ENCODE measurements at regions not wholly inside any gene's neighbourhood (a gene's known extent, or its start where the extent isn't known, plus 50 kb on each side); places are given as distances from the start of the nearest gene placed in this dataset.

DNA sequence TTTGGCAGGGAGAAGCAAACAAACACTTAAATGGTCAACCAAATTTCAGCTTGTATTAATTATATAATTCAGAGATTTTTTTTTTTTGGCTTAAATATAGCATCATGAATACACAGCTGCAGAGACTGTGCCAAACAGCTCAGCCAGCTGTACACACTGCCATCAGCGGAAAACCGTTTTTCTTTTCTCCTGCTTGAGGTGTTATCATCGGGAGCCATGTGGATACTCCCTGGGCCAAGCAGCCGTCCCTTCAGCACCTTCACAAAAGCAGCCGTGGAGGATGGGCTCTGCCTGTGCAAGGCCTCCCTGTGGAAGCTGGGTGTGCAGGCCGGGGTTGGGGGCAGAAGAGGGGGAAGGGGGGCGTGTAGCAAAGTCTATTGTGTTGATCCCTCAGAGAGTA, 85.0 kb downstream of the NUF2 start:
- Mint-ChIP-seq H3K4me3 (no peak overlapping the region), H3K36me3 (ENCODE audit: insufficient read depth) (no peaks in the 10 kb centered on the region), H3K9me3 (no peaks in the 10 kb centered on the region), H3K27me3 (ENCODE audit: low read depth) (peaks cover 9% of the 10 kb centered on the region), H3K4me1 (ENCODE audit: low read depth) (peaks cover 1% of the 10 kb centered on the region)
- DNase-seq (no peak), ATAC-seq (no peak)

DNA sequence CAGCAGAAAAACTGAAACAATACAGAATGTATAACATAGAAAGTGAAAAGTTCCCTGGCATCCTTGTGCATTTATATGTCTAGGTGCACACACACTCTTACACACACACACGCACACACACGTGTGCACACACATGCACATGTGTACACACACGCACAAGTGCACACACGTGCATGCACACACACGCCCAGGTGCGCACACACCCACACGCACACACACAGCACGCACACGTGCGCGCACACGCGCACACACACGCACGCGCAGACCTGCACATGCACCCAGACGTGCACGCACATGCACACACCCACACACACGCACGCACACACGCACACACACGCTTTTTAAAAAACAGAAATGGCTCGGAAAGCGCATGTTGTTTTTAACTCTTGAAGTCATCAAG, 86.5 kb downstream of the NUF2 start:
- ATAC-seq (no peak), DNase-seq (no peak)
- Mint-ChIP-seq H3K4me1 (ENCODE audit: low read depth) (peaks cover 1% of the 10 kb centered on the region), H3K4me3 (no peak overlapping the region), H3K36me3 (ENCODE audit: insufficient read depth) (no peaks in the 10 kb centered on the region), H3K27me3 (ENCODE audit: low read depth) (peaks cover 6% of the 10 kb centered on the region), H3K9me3 (no peaks in the 10 kb centered on the region)

DNA sequence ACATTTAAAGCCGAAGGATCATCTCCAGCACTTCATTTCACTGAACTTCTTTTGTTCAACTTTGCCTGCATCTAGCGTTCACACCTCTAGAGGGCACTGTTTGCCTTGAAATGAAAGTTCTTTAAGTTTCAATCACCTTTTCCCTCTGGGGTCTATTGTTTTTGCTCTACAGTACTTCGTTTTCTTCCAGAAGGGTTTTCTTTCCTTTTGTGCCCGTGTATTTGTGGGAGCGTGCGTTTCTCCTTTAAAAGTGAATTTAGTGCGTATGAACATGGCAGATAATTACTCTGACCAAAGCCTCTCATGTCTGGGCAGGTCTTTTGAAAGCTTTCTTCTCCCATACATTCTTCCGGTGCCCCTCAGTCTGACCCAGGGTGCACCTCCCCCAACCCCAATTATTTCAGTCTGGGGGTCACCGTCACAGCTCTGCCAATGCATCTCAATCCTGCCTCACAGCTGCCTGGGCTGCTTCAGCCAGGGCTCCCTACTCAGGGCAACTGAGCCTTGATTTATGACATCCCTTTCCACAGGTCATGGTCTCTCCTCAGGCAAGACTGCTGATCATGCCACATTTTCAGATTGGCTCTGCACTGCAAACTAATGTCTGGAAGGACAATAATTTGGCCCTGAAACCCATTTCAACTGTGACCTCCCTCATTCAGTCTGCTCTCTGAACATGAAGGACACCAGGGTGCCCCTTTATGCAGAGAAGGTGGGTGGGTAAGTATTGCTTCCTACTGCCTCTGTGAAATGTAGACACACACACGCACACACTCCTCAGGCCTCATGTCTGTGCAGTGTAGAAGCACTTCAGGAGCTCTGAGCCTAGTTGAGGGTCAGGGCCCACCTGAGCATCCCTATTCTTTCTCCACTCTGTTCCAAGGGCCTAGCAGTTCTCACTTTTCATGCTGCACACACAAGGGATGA, 88.6 kb downstream of the NUF2 start:
- Mint-ChIP-seq H3K27me3 (ENCODE audit: low read depth) (peaks cover 6% of the 10 kb centered on the region), H3K4me3 (no peak overlapping the region), H3K36me3 (ENCODE audit: insufficient read depth) (no peaks in the 10 kb centered on the region), H3K9me3 (no peaks in the 10 kb centered on the region), H3K4me1 (ENCODE audit: low read depth) (peaks cover 1% of the 10 kb centered on the region)
- DNase-seq: no peak
- ATAC-seq: no peak

DNA sequence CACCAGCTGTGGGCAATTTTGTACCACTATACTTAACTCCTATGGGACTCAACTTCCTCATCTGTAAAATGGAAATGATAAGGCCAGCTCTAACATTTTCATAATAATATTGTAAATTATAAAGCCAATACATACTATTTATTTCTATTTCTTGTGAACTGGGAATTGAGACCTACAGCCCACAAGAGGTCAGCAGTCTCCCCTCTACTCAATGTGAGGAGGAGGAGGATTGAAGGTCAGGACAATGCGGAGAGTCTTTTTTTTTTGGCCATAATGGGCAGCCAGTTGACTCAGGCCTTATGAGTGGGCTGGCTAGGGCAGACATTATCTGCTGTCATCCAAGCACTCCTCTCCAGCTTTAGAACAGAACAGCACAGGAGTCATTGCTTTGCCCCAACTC, 90.5 kb downstream of the NUF2 start:
- Mint-ChIP-seq H3K9me3 (no peaks in the 10 kb centered on the region), H3K27me3 (ENCODE audit: low read depth) (peaks cover 6% of the 10 kb centered on the region), H3K36me3 (ENCODE audit: insufficient read depth) (no peaks in the 10 kb centered on the region), H3K4me3 (no peak overlapping the region), H3K4me1 (ENCODE audit: low read depth) (peaks cover 1% of the 10 kb centered on the region)
- ATAC-seq (no peak), DNase-seq (no peak)

DNA sequence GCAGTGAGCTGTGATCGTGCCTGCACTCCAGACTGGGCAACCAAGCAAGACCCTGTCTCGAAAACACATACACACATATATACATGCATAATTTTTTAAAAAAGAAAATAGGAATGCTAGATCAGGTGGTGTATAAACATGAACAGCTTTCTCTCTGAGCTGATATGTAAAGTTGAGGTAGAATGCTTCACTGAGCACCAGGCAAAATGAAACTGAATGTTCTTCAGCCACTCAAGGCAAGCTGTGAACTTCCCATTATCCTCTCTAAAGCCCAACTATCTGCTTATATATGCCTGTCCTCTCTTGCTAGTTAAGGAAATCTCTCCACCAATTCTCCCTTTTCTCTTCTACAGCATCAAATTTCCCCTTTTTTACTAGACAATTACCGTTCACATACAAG, 93.0 kb downstream of the NUF2 start:
- Mint-ChIP-seq H3K9me3 (no peaks in the 10 kb centered on the region), H3K36me3 (ENCODE audit: insufficient read depth) (no peaks in the 10 kb centered on the region), H3K4me1 (ENCODE audit: low read depth) (peaks cover 1% of the 10 kb centered on the region), H3K4me3 (no peak overlapping the region), H3K27me3 (ENCODE audit: low read depth) (peaks cover 3% of the 10 kb centered on the region)
- DNase-seq: no peak
- no peak for ATAC-seq

DNA sequence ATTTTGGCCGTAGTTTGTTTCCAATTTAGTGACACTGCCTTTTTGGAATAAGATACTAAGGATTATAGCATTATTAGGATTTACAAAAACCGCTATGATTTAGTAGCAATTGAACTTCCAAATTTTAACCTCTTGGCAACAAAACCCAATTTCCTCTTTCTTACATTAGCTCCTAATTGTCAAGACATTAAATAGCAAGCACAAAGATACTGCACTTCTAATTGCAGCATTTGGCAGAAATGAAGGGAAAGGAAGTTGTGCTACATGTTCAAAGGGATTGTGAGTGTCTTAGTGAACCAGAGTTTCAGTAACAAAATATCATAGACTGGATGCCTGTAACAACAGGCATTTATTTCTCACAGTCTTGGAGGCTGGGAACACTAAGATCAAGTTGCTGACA, 99.9 kb downstream of the NUF2 start:
- no peaks in the 10 kb centered on the region for H3K27me3 Mint-ChIP-seq (ENCODE audit: low read depth)

DNA sequence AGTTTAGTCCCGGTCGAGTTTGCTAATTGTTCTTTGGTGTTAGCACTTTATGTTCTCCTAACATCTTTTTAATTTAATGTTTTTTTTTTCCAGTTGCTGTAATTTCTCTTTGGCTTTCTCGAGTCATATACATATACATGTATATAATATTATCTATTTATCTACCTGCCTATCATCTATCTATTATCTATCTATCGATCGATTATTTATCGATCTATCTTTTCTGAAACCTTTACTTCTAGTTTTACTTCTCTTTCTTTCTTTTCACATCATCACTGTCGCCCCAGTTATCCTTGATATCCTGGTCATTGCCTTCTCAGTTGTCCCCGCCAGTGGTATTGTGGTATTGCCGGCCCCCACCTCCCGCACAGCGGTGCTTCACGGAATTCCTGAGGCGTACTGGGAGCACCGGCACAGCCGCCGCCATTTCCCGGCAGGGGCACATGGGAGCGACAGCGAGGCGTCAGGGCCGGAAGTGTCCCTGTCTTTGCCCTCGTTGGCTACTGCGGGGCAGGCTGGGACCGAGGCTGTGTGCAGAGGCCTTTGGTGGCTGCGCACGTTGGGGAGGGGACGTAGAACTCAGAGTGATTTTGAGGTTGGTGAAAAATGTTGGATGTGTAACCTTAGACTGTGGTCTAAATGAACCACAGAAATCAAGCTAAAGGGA, 101.1 kb downstream of the NUF2 start:
- Mint-ChIP-seq H3K9me3 (no peaks in the 10 kb centered on the region), H3K27me3 (ENCODE audit: low read depth) (no peaks in the 10 kb centered on the region), H3K4me1 (ENCODE audit: low read depth) (no peaks in the 10 kb centered on the region), H3K4me3 (no peak overlapping the region), H3K36me3 (ENCODE audit: insufficient read depth) (no peaks in the 10 kb centered on the region)
- DNase-seq (no peak), ATAC-seq (no peak)

More for the DNA sequence above, 99.9 kb downstream of the NUF2 start:
- ATAC-seq (no peak), DNase-seq (no peak)
- Mint-ChIP-seq H3K4me1 (ENCODE audit: low read depth) (no peaks in the 10 kb centered on the region), H3K4me3 (no peak overlapping the region), H3K9me3 (no peaks in the 10 kb centered on the region), H3K36me3 (ENCODE audit: insufficient read depth) (no peaks in the 10 kb centered on the region)

DNA sequence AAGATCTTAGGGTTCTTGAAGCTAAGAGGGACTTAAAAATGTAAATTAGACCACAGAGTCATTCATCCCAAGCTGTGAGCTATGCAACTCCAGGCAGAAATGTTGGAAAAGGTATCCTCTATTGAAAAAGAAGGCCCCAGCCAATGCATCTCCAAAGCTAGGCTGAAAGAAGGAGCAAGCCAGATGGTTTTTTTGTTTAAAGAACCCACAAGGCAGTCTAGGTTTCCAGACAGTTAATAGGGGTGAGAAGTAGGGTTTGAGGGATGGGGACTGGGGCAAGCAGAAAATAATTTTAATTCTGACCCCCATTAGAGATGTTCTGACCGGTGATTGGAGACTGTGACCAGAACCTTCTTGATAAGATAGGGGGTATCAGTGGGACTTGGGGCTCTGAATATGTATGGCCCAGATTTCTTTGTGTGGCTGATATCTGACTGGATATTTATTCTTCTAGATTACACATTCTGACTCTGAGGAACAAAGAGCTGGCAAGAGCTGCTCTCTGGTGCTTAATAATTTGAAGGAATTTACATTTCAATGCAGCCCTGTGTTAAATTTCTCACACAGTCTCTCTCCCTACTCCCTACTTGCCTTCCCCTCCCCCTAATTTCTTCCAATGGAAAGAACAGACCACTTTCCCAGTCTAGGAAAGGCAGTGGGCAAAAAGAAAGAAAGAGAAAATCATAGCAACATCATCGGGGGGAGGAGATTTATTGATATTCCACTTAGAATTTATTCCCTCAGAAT, 104.9 kb downstream of the NUF2 start:
- no peak for ATAC-seq
- Mint-ChIP-seq H3K4me3 (no peak overlapping the region), H3K9me3 (no peaks in the 10 kb centered on the region), H3K36me3 (ENCODE audit: insufficient read depth) (no peaks in the 10 kb centered on the region), H3K4me1 (ENCODE audit: low read depth) (no peaks in the 10 kb centered on the region), H3K27me3 (ENCODE audit: low read depth) (no peaks in the 10 kb centered on the region)
- DNase-seq: no peak

DNA sequence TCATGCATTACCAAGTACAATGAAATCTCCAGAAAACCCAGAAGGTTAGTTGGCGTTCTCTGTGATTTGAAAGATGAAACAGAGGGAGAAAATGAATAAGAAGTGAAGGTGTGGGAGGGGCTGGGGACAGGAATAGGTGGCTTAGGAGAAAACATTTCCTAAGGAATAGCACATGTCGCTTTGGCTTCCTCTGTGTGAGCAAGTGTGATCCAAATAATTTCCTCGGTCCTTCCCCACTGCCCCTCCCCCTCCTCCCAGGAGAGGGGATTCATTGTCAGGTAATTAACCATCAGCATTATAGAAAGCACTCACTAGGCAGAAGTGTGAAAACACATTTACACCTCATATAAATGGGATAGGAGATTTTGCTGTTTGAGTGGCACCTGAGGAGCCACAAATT, 105.5 kb downstream of the NUF2 start:
- H3K4me3 Mint-ChIP-seq: no peak overlapping the region
- H3K4me1 Mint-ChIP-seq (ENCODE audit: low read depth): no peaks in the 10 kb centered on the region
- ATAC-seq (no peak), DNase-seq (no peak)
- peaks cover 3% of the 10 kb centered on the region for H3K9me3 Mint-ChIP-seq
- no peaks in the 10 kb centered on the region for H3K27me3 Mint-ChIP-seq (ENCODE audit: low read depth)
- H3K36me3 Mint-ChIP-seq (ENCODE audit: insufficient read depth): no peaks in the 10 kb centered on the region

DNA sequence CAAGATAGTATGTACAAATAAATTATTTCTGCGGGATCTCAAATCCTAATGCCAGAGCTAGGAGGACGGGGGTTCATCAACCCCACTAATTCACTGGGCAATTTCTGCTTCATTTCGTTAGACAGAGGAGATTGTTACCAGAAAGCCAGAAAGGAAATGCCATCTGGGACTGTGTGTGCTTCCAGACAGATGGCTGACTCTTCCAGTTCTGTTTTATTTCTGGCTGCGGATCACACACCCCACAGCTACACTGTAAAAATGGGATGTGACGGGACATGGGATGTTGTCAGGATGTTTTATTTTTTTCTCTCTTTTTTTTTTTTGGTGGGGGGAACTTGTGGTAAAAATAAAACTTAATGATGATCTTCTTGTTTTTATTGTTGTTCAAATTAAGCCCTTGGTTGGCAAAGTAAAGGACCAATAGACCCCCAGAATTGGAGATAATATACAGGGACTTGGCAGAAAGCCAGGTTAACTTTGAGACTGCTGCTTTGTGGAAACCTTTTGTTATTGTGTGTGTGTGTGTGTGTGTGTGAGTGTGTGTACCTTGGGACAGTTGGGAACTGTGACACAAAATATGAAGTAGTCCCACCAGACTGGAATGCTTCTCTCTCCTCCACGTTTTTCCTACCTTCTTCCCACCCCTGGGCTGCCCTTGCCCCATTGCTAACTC, 114.5 kb downstream of the NUF2 start:
- Mint-ChIP-seq H3K36me3 (ENCODE audit: insufficient read depth) (no peaks in the 10 kb centered on the region), H3K4me3 (no peak overlapping the region), H3K9me3 (peaks cover 9% of the 10 kb centered on the region), H3K4me1 (ENCODE audit: low read depth) (no peaks in the 10 kb centered on the region), H3K27me3 (ENCODE audit: low read depth) (peaks cover 19% of the 10 kb centered on the region)
- DNase-seq: no peak
- ATAC-seq: no peak

DNA sequence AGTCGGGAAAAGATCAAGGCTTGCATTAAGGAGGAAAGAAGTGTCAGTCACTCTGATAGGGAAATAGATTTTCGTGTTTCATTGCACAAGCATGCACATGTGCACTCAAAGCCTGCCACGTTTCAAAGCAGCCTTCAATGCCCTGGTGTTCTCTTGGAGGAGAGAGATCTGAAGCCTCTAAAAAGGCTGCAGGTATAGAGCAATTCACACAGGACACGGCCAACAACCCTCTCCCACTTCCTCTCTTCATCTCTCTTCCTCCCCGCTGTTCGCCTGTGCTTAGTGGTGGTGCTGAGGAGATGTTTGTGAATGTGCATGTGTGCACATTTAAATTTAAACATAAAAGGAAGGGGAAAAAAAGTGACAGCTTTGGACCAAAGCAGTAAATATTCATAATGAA, 117.7 kb downstream of the NUF2 start:
- no peaks in the 10 kb centered on the region for H3K4me1 Mint-ChIP-seq (ENCODE audit: low read depth)
- no peak for DNase-seq
- H3K36me3 Mint-ChIP-seq (ENCODE audit: insufficient read depth): no peaks in the 10 kb centered on the region

DNA sequence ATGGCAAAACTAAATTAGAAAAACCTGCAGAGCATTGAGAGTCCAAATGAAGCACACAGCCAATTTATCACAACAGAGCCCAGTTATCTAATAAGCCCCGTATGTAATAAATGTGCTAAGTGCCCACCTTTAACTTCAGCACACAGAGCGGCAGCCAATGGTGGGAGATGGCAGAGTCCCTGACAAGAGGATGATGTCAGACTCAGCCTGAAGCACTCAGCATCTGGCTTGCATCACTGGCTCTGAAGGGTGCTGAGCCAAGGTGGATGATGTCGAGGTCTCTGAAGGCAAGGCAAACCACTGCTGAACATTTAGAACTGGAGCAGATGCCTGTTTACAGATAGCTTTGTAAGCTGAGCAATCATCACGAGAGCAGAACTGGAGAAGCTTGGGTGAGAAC, 118.3 kb downstream of the NUF2 start:
- no peak for DNase-seq
- Mint-ChIP-seq H3K4me3 (no peak overlapping the region), H3K9me3 (no peaks in the 10 kb centered on the region), H3K36me3 (ENCODE audit: insufficient read depth) (no peaks in the 10 kb centered on the region), H3K4me1 (ENCODE audit: low read depth) (no peaks in the 10 kb centered on the region), H3K27me3 (ENCODE audit: low read depth) (peaks cover 21% of the 10 kb centered on the region)
- no peak for ATAC-seq

More for the DNA sequence above, 117.7 kb downstream of the NUF2 start:
- H3K4me3 Mint-ChIP-seq: no peak overlapping the region
- peaks cover 22% of the 10 kb centered on the region for H3K27me3 Mint-ChIP-seq (ENCODE audit: low read depth)
- no peaks in the 10 kb centered on the region for H3K9me3 Mint-ChIP-seq
- ATAC-seq: no peak

DNA sequence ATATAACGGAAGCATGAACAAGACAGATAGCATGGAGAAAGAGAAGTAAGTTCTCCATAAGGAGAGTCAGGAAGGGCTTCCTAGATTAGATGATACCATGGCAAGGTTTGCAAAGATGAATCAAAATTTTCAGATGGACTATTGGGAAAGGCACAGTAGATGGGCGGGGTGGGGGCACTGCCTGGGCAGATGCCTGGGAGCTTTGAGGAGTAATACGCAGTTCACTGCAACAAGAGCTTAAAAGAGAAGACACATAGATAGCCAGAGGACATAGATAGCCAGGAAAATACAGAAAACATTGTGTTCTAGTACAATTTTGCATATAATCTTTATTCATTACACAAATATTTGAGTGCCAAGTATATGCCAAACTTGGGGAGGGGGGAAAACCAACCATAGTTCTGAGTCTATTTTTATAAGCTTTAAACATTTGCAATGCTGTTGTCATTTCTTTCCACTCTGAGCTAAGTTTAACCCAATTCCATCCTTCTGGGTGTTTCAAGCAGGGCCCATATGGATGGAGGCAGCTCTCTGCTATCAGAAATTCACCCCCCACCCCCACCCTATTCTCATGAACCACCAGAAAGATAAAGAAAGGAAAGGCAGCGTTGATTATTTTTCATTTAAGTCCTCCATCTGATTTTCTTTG, 120.6 kb downstream of the NUF2 start:
- no peaks in the 10 kb centered on the region for H3K36me3 Mint-ChIP-seq (ENCODE audit: insufficient read depth)
- DNase-seq: no peak
- no peaks in the 10 kb centered on the region for H3K9me3 Mint-ChIP-seq
- peaks cover 7% of the 10 kb centered on the region for H3K27me3 Mint-ChIP-seq (ENCODE audit: low read depth)
- no peaks in the 10 kb centered on the region for H3K4me1 Mint-ChIP-seq (ENCODE audit: low read depth)
- H3K4me3 Mint-ChIP-seq: no peak overlapping the region
- ATAC-seq: no peak

DNA sequence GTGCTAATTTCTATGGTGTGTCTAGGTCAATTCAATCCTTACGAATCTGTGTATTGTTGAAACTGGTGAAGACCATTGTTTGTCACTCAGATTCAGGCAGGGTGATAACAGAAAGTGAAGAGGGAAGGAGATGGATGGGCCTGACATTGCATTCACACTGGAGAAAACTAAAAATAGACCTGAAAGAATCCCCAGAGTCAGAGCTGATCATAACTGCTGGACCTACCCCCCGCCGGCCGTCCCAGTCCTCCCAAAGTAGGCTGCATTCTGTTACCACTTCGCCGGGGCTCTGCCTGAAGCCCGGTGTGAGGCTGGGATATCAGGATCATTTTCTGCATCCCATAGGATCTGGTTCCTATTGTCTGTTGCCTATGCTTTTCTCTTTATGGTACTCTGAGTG, 121.1 kb downstream of the NUF2 start:
- peaks cover 7% of the 10 kb centered on the region for H3K27me3 Mint-ChIP-seq (ENCODE audit: low read depth)

More for the DNA sequence above, 121.1 kb downstream of the NUF2 start:
- no peak overlapping the region for H3K4me3 Mint-ChIP-seq
- ATAC-seq (no peak), DNase-seq (no peak)
- no peaks in the 10 kb centered on the region for H3K36me3 Mint-ChIP-seq (ENCODE audit: insufficient read depth)
- no peaks in the 10 kb centered on the region for H3K9me3 Mint-ChIP-seq
- no peaks in the 10 kb centered on the region for H3K4me1 Mint-ChIP-seq (ENCODE audit: low read depth)
